GM21737 (cell line): ENCODE measurements at regions not wholly inside any gene's neighbourhood (a gene's known extent, or its start where the extent isn't known, plus 50 kb on each side); places are given as distances from the start of the nearest gene placed in this dataset.
A peak's percentile ranks its signal among the peaks of the same experiment; 100 is the strongest.

ENCODE experiments used
- ATAC-seq: cut with Tn5 transposase; IDR thresholded peaks from one replicate; pipeline ENCODE4 v1.9.1; 2021; ENCODE audit warnings: mild to moderate bottlenecking, moderate library complexity; ENCODE audit not compliant: unreplicated experiment

- no peak for ATAC-seq
These were observed 132.7 kb downstream of the RDH14 start for GRCh38 chr2:18427762-18428161.

- no peak for ATAC-seq
These were observed 134.3 kb downstream of the RDH14 start for GRCh38 chr2:18426174-18426573.

DNA sequence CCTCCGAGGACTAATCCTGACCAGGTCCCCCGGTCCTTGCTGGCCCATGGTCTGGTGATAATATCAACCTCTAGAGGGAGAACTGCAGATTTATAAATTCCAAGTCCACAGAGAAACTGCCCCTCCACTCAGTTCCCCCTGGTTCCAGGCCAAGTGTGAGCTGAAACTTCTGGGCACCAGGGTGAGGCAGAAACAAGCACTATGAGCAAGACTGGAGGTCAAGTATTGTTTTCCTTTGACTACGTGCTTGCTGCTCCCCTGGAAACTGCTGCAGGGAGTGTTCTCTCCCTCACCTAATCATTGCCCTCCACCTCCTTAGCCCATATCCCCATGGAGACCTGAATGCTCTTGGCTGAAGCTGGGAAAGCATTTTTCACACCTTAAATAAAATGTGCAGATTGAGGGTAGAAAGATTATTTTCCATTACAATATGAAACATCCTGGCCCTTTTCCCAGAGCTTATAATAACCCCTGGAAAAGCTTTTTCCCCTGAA is 135.2 kb downstream of the RDH14 start:
- no peak for ATAC-seq

DNA sequence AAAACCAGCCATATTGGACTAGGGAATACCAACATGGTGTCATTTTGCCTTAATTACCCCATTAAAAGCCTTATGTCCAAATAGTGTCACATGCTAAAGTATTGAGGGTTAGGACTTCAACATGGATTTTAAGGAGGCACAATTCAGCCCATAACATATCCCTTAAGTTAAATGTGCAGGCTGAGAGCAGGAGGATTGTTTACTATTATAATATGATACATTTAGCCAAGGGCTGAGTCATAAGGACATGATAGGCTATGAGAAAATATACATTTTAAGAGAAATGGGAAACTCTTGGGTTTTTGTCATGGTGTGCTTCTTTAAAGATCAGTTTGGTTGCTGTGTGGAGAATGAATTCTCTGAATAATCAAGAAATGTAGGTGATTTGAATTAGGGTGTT is 136.8 kb downstream of the RDH14 start:
- ATAC-seq, result no peak

GRCh38 chr2:18422432-18423165 is 137.9 kb downstream of the RDH14 start:
- ATAC-seq, result no peak

DNA sequence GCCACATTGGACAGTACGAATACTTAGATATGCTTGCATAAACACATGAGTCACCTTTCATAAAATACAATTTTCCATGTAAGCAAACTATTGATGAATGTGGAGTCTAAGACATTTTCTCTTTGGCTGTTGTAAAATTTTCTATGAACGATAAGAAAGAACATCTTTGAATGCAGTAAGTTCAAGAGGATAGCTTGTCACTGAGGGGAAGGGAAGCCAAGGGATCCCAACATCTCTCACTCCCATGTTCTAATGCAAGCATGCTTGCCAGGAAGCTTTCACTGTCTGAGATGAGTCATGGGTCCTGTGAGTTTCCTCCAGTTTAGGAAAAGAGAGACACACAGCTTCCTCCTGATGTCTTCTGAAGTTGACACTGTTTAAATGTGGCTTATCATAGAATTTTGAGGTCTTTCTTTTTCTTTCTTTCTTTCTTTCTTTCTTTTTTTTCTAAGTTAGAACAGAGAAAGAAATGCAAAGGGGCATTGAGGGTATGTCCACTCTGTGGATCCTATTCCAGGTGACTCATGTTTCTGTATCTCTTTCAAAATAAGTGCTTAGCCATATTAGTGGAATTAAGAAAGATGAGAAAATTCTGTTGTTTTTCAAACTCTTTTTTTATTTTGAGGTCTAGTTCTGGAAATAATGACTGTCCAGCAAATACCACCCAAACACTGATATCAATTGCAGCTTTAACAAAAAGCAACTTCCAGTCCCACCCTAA is 146.6 kb downstream of the RDH14 start:
- no peak for ATAC-seq

DNA sequence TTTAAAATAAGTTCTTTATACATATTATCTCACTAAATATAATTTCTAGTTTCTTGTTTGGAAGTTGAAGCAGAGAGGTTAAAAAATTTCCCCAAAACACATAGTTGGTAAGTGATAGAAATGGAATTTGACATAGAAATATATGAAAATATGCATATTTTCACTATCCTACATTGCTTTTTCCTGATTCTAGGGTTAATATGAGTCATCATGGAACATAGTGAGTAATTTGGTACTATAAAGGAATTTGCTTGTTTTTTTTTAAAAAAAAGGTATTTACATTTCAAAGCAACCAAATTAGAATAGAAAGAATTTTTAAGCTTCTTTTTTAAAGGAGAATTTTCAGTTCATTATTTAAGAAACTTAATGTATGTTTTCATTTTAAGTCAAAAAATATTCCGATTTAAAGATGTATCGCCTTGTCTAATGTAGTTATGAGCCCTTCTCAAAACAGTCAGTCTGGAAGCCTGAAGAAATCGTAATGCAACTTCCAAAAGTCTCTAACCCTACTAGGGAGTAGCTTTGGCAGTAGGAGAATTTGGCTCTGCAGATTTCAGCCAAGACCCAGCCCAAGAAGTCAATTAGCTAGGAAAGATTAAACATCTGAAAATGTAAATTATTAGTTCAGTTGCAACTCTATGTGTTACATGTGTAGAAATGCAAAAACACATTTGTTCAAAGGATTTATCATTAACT is 147.3 kb downstream of the RDH14 start:
- ATAC-seq, result no peak

DNA sequence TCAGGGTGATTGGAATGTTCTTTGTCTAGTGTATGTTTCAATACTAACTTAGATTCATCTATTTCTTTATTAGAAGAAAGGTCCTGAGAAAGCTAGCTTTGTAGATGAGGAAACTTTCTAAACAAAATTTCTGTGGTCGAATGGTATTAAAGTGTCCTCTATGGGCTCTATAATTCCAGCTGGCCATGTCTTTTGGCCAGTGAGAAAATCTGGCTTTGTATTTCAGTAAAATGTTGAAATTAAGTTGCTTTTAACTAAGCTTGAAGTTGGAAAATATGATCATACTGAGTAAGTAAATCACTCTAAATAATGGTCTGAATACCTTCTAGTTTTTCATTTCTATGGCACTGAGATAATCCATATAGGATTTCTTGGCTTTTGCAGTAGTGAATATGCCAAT is 148.8 kb downstream of the RDH14 start:
- ATAC-seq, result no peak

- no peak for ATAC-seq
These were observed 149.9 kb downstream of the RDH14 start for GRCh38 chr2:18410543-18410942.

- no peak for ATAC-seq
These were observed 151.8 kb downstream of the RDH14 start for GRCh38 chr2:18408638-18409037.

DNA sequence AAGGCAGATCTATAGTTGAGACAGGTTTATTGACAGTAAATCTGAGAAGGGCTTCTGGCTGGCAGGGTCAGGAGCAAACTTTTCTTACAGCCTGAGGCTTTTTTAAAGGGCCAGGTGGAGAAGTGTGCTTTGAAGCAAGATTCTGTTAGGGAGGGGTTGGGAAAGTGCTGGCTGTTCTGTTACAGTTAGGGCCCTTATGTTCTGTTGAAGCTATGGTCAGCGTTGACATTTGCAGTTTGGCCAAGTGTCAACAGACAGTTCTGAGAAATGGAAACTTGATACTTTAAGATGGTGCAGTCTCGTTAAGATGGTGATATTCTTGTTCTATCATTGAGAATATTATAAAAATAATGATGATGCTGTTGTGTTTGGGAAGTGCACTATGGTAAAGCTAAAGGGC is 154.2 kb downstream of the RDH14 start:
- ATAC-seq, result no peak

- no peak for ATAC-seq
These were observed 155.7 kb downstream of the RDH14 start for GRCh38 chr2:18404708-18405107.

DNA sequence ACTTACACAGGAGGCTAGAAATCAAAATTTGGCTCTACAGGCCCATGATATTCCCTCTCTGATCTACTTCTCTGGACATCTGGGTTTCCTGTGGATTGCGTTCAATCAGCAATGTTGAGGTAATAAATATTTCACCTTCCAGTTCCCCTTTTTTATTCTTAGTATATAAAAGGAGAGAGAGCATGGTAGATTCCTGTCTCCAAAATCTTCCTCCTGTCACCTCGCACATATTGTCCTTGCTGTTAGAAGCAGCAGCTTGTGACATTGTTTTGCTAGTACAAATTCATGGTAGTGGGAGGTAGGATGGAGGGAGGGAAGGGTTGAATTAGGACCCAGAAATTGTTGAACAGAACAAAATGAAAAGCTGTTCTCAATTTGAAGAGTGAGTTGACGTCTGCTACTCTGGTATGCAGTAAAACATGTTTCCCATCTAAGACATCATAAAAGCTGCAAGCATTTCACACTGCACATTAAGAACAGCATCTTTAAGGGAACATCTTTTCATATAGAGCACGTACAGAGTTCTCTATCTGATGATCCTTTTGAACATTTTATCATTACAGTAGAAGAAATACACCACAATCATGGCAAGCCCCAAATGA is 156.4 kb downstream of the RDH14 start:
- no peak for ATAC-seq

- no peak for ATAC-seq
These were observed 157.6 kb downstream of the RDH14 start for GRCh38 chr2:18402831-18403230.

DNA sequence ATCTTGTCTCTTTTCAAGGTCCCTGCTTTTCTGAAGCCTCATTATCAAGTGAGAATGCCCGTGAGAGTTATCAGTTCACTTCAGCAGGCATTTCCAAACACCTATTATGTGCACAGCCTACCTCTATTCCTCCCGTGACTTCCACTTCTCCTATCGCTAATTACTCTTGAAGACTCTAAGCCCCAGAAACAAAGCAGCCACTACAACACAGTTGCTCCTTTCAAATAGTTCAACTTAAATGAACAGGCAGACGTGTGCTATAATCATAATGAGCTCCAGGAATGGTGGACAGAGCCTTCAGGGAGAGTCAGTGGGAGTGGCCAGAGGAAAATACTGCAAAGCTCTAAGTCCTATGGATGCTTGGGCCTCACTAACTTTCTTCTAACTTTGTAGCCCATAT is 159.0 kb downstream of the RDH14 start:
- no peak for ATAC-seq

GRCh38 chr2:18399601-18400000 is 160.9 kb downstream of the RDH14 start:
- no peak for ATAC-seq

- ATAC-seq, result no peak
These were observed 161.6 kb downstream of the RDH14 start for GRCh38 chr2:18398833-18399232.

DNA sequence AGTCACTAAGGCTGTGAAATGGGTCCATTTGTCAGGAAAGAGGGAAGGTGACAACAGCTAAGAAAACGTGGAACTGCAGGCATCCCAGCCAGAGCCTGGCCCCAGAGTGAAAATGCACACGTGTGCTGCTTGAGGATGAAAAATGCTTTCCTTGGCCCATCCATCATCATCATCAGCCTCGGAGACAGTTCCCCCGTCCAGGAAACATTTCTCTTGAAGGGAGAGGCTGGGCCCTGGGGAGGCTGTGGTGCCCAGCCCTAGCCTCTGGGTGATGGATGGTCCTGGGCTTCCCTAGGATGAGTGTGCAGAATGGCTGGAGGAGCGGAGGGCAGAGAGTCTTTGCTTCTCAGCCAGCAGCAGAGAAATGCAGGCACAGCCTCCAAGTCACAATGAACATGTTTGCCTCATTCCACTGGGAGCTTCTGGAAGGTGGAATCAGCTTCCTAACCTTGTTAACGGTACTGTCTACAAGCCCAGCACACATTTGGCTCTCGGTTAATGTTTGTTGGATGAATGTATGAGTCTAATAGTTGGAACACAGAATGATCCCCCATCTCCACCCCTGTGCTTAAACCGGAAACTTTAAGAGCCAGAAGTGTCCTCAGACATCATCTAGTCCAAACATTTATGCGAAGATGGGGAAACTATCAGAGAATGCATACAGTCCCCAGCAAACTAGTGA is 164.0 kb downstream of the RDH14 start:
- ATAC-seq, result no peak

DNA sequence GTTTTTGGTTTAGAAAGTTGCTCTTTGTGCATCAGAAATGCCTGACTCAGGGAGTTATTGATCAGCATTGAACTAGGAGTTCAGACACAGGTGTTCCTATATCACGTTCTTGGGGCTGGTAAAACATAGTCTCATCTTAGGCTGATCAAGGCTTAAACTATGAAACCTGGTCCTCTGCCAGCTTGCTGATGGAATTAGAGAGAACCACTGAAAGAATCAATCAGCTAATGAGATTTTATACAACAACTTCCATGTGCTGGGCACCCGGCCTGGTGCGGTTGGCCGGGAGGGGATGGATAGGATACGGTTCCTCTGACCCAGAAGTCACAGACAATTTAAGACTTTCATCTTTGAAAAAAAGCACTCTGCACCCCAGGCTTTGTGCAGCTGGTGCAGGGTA is 164.9 kb downstream of the RDH14 start:
- ATAC-seq, result no peak

- ATAC-seq, result peak; percentile 88
These were observed 172.8 kb downstream of the RDH14 start for GRCh38 chr2:18387441-18388206.
